SK-N-SH treated with all-trans-retinoic acid at 6 μM for 48 hours (cell line): ENCODE measurements at regions not wholly inside any gene's neighbourhood (a gene's known extent, or its start where the extent isn't known, plus 50 kb on each side); places are given as distances from the start of the nearest gene placed in this dataset.

ENCODE experiments used
- ATAC-seq: fragments of 200-7000 bp; cut with Tn5 transposase; 3 replicates; pipeline ENCODE4 v1.9.1; 2020; ENCODE audit warnings: mild to moderate bottlenecking, moderate library complexity
- ARNTL ChIP-seq: fragments of 450-650 bp; formaldehyde crosslinking; IDR thresholded peaks from 2 replicates; pipeline ENCODE4 v1.5.0; 2020; ENCODE audit warnings: low read depth, mild to moderate bottlenecking, moderate library complexity, borderline replicate concordance
- BACH2 ChIP-seq: fragments of 250-450 bp; sonication (Bioruptor Pico); IDR thresholded peaks from 2 replicates; pipeline ENCODE4 v1.9.0; 2021; ENCODE audit warnings: mild to moderate bottlenecking, borderline replicate concordance
- CSRNP3 ChIP-seq: fragments of 250-450 bp; sonication (Bioruptor Pico); IDR thresholded peaks from 2 replicates; pipeline ENCODE4 v1.5.1; 2021; ENCODE audit warnings: mild to moderate bottlenecking, moderate library complexity
- ESRRG ChIP-seq: fragments of 250-450 bp; sonication (Bioruptor Pico); IDR thresholded peaks from 2 replicates; pipeline ENCODE4 v1.6.1; 2021; ENCODE audit warnings: mild to moderate bottlenecking
- GLIS3 ChIP-seq: fragments of 250-450 bp; sonication (Bioruptor Pico); IDR thresholded peaks from 2 replicates; pipeline ENCODE4 v1.5.0; 2020; ENCODE audit warnings: mild to moderate bottlenecking, moderate library complexity
- ISL1 ChIP-seq: fragments of 250-450 bp; sonication (Bioruptor Pico); IDR thresholded peaks from 2 replicates; pipeline ENCODE4 v2.1.2; 2022; ENCODE audit warnings: mild to moderate bottlenecking, moderate library complexity
- OSR1 ChIP-seq: fragments of 250-450 bp; sonication (Bioruptor Pico); IDR thresholded peaks from 2 replicates; pipeline ENCODE4 v1.8.0; 2022; ENCODE audit warnings: moderate library complexity, mild to moderate bottlenecking, inconsistent platforms
- PATZ1 ChIP-seq: fragments of 250-450 bp; sonication (Bioruptor Pico); IDR thresholded peaks from 2 replicates; pipeline ENCODE4 v1.8.0; 2020; ENCODE audit warnings: mild to moderate bottlenecking, moderate library complexity, borderline replicate concordance
- PPARA ChIP-seq: fragments of 250-450 bp; sonication (Bioruptor Pico); IDR thresholded peaks from 2 replicates; pipeline ENCODE4 v1.5.0; 2020; ENCODE audit warnings: mild to moderate bottlenecking, borderline replicate concordance
- RARB ChIP-seq: fragments of 250-450 bp; sonication (Bioruptor Pico); IDR thresholded peaks from 2 replicates; pipeline ENCODE4 v1.8.0; 2021; ENCODE audit warnings: mild to moderate bottlenecking, moderate library complexity
- SNAI2 ChIP-seq: fragments of 250-450 bp; sonication (Bioruptor Pico); IDR thresholded peaks from 2 replicates; pipeline ENCODE4 v1.5.0; 2020; ENCODE audit warnings: mild to moderate bottlenecking, moderate library complexity
- TCF4 ChIP-seq: fragments of 250-450 bp; sonication (Bioruptor Pico); IDR thresholded peaks from 2 replicates; pipeline ENCODE4 v1.8.0; 2021; ENCODE audit warnings: mild to moderate bottlenecking, moderate library complexity, borderline replicate concordance
- TOX ChIP-seq: fragments of 250-450 bp; sonication (Bioruptor Pico); IDR thresholded peaks from 2 replicates; pipeline ENCODE4 v1.8.0; 2021; ENCODE audit warnings: mild to moderate bottlenecking, moderate library complexity, borderline replicate concordance
- ZC3H10 ChIP-seq: fragments of 250-450 bp; sonication (Bioruptor Pico); IDR thresholded peaks from 2 replicates; pipeline ENCODE4 v1.5.1; 2021; ENCODE audit warnings: mild to moderate bottlenecking, moderate library complexity
- ZFP3 ChIP-seq: fragments of 250-450 bp; sonication (Bioruptor Pico); IDR thresholded peaks from 2 replicates; pipeline ENCODE4 v1.5.0; 2020; ENCODE audit warnings: mild to moderate bottlenecking, moderate library complexity
- ZFP30 ChIP-seq: fragments of 450-650 bp; formaldehyde crosslinking; IDR thresholded peaks from 2 replicates; pipeline ENCODE4 v1.5.0; 2022; ENCODE audit warnings: mild to moderate bottlenecking, moderate library complexity
- ZNF565 ChIP-seq: fragments of 450-650 bp; formaldehyde crosslinking; conservative IDR thresholded peaks from 2 replicates; pipeline ENCODE4 v1.5.0; 2020; ENCODE audit warnings: low read depth, mild to moderate bottlenecking, moderate library complexity
- ZNF70 ChIP-seq: fragments of 450-650 bp; formaldehyde crosslinking; IDR thresholded peaks from 2 replicates; pipeline ENCODE4 v1.5.0; 2020; ENCODE audit warnings: mild to moderate bottlenecking, moderate library complexity
- TF ChIP-seq, protein P1 (sequence below): fragments of 250-450 bp; sonication (Bioruptor Pico); IDR thresholded peaks from 2 replicates; pipeline ENCODE4 v1.5.1; 2020; ENCODE audit warnings: low read depth, mild to moderate bottlenecking, moderate library complexity
- TF ChIP-seq, protein P2 (sequence below): fragments of 250-450 bp; sonication (Bioruptor Pico); IDR thresholded peaks from 2 replicates; pipeline ENCODE4 v1.5.0; 2020; ENCODE audit warnings: mild to moderate bottlenecking, moderate library complexity
- TF ChIP-seq, protein P3 (sequence below): fragments of 250-450 bp; sonication (Bioruptor Pico); IDR thresholded peaks from 2 replicates; pipeline ENCODE4 v1.8.0; 2021; ENCODE audit warnings: low read depth, mild to moderate bottlenecking, moderate library complexity, borderline replicate concordance

GRCh38 chr12:105461271-105461943 is 130.9 kb downstream of the C12orf75 start:
- TF ChIP-seq CSRNP3 (no peak), SNAI2 (no peak), ISL1 (CRISPR knock-in tag) (no peak), TCF4 (CRISPR knock-in tag) (no peak), TOX (CRISPR knock-in tag) (no peak), RARB (CRISPR knock-in tag) (no peak), BACH2 (no peak), OSR1 (no peak), ZFP3 (CRISPR knock-in tag) (no peak), ZNF70 (CRISPR knock-in tag) (no peak), PPARA (no peak), ARNTL (CRISPR knock-in tag) (no peak), ZNF565 (CRISPR knock-in tag) (no peak), ZC3H10 (CRISPR knock-in tag) (no peak), ESRRG (CRISPR knock-in tag) (no peak), ZFP30 (no peak), GLIS3 (CRISPR knock-in tag) (no peak)
- TF ChIP-seq, protein P1, sequence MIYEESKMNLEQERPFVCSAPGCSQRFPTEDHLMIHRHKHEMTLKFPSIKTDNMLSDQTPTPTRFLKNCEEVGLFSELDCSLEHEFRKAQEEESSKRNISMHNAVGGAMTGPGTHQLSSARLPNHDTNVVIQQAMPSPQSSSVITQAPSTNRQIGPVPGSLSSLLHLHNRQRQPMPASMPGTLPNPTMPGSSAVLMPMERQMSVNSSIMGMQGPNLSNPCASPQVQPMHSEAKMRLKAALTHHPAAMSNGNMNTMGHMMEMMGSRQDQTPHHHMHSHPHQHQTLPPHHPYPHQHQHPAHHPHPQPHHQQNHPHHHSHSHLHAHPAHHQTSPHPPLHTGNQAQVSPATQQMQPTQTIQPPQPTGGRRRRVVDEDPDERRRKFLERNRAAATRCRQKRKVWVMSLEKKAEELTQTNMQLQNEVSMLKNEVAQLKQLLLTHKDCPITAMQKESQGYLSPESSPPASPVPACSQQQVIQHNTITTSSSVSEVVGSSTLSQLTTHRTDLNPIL (CRISPR knock-in tag), result no peak
- TF ChIP-seq, protein P2, sequence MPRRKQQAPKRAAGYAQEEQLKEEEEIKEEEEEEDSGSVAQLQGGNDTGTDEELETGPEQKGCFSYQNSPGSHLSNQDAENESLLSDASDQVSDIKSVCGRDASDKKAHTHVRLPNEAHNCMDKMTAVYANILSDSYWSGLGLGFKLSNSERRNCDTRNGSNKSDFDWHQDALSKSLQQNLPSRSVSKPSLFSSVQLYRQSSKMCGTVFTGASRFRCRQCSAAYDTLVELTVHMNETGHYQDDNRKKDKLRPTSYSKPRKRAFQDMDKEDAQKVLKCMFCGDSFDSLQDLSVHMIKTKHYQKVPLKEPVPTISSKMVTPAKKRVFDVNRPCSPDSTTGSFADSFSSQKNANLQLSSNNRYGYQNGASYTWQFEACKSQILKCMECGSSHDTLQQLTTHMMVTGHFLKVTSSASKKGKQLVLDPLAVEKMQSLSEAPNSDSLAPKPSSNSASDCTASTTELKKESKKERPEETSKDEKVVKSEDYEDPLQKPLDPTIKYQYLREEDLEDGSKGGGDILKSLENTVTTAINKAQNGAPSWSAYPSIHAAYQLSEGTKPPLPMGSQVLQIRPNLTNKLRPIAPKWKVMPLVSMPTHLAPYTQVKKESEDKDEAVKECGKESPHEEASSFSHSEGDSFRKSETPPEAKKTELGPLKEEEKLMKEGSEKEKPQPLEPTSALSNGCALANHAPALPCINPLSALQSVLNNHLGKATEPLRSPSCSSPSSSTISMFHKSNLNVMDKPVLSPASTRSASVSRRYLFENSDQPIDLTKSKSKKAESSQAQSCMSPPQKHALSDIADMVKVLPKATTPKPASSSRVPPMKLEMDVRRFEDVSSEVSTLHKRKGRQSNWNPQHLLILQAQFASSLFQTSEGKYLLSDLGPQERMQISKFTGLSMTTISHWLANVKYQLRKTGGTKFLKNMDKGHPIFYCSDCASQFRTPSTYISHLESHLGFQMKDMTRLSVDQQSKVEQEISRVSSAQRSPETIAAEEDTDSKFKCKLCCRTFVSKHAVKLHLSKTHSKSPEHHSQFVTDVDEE (CRISPR knock-in tag), result no peak
- no peak for ATAC-seq

DNA sequence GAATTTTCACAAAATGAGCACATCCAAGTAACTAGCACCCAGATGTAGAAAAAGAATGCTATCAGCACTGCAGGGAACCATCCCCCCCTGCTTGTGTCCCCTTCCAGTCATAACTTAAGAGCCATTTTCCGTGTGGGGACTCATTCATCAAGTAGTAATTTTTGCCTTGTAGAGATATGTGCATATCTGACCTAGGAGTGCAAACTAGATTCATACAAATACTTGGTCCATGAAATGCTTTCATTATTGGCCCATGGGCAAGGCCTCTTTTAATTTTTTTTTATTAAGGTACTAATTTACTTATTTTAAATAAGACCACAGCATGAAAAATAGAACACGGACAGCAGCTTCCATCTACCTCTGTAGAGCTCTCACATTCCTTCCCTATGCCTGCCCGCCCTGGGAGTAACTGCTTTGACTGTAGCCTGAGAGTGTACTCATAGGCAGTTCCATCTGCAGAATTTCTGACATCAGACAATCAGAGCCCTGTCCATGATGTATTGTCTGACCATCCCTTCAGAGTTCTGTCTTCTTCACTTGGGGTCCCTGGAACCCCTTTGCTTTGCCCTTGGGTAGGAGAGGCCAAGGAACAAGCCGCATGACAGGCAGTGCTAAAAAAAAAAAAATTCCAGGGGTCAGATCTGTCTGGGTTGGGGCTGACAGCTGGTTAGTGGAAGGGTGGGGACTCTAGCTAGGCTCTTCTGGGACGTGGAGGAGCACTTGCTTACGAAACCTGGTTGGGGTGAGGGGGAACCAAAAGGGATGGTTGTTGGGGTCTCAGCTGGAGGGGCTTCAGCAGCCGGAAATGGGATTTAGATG is 131.7 kb downstream of the C12orf75 start:
- TF ChIP-seq ZFP3 (CRISPR knock-in tag) (no peak), GLIS3 (CRISPR knock-in tag) (no peak), PPARA (no peak), PATZ1 (CRISPR knock-in tag) (no peak), ZNF565 (CRISPR knock-in tag) (no peak)
- ATAC-seq, result no peak

GRCh38 chr12:105462831-105463230 is 132.3 kb downstream of the C12orf75 start:
- ATAC-seq, result no peak
- TF ChIP-seq, protein P3, sequence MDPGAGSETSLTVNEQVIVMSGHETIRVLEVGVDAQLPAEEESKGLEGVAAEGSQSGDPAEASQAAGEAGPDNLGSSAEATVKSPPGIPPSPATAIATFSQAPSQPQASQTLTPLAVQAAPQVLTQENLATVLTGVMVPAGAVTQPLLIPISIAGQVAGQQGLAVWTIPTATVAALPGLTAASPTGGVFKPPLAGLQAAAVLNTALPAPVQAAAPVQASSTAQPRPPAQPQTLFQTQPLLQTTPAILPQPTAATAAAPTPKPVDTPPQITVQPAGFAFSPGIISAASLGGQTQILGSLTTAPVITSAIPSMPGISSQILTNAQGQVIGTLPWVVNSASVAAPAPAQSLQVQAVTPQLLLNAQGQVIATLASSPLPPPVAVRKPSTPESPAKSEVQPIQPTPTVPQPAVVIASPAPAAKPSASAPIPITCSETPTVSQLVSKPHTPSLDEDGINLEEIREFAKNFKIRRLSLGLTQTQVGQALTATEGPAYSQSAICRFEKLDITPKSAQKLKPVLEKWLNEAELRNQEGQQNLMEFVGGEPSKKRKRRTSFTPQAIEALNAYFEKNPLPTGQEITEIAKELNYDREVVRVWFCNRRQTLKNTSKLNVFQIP, result no peak
- no peak for TF ChIP-seq OSR1
- no peak for TF ChIP-seq ISL1 (CRISPR knock-in tag)
- TF ChIP-seq ZFP3 (CRISPR knock-in tag), result no peak
- no peak for TF ChIP-seq CSRNP3
- TF ChIP-seq, protein P2 (CRISPR knock-in tag), result no peak
- TF ChIP-seq, protein P1 (CRISPR knock-in tag), result no peak
- TF ChIP-seq GLIS3 (CRISPR knock-in tag), result no peak
